ENCODE measurements at regions not wholly inside any gene's neighbourhood (a gene's known extent, or its start where the extent isn't known, plus 50 kb on each side); places are given as distances from the start of the nearest gene placed in this dataset.

- no peak overlapping the region for H2AFZ ChIP-seq (ENCODE audit: insufficient read depth, low read depth, low read length, poor library complexity, severe bottlenecking)
- no peaks in the 10 kb centered on the region for H3K4me1 ChIP-seq (ENCODE audit: control insufficient read depth in 2 of 2, insufficient read depth in 2 of 2, low read length in 2 of 2)
Observed at GRCh38 chr16:19980632-19981265, 92.9 kb downstream of the GPR139 start.

GRCh38 chr16:19979638-19980037 lies 94.1 kb downstream of the GPR139 start:
- Mint-ChIP-seq H3K9me3 (ENCODE audit: insufficient read depth) (no peaks in the 10 kb centered on the region), H3K4me1 (no peaks in the 10 kb centered on the region), H3K4me3 (no peak overlapping the region), H3K27me3 (peaks cover 4% of the 10 kb centered on the region), H3K27ac (no peak overlapping the region)
- intact Hi-C loops (cut with micrococcal nuclease): no loop called here
- no peaks in the 10 kb centered on the region for H3K27me3 ChIP-seq (replicated peaks in 1 of 4; ENCODE audit: control extremely low read depth in 1 of 4, control insufficient read depth in 3 of 4, insufficient read depth in 4 of 4, low read length in 3 of 4)
- POLR2A ChIA-PET: no interaction called here
- no peak for TF ChIP-seq CTCF (IDR thresholded peaks at IDR 0.05)
- no peak for TF ChIP-seq EZH2 (IDR thresholded peaks at IDR 0.05; ENCODE audit: borderline replicate concordance, insufficient read depth, low read depth, low read length, poor library complexity, severe bottlenecking)
- H4K20me1 ChIP-seq (ENCODE audit: control insufficient read depth, insufficient read depth, low read length, poor library complexity, severe bottlenecking): no peaks in the 10 kb centered on the region
- no peaks in the 10 kb centered on the region for H3K9me3 ChIP-seq (ENCODE audit: control extremely low read depth in 1 of 3, control insufficient read depth in 2 of 3, insufficient read depth in 1 of 3, low read length in 2 of 3)
- no peaks in the 10 kb centered on the region for H3K4me1 ChIP-seq (ENCODE audit: control insufficient read depth in 2 of 2, insufficient read depth in 2 of 2, low read length in 2 of 2)
- no peak overlapping the region for H3K4me2 ChIP-seq (replicated peaks; ENCODE audit: low read depth, low read length, poor library complexity, severe bottlenecking)
- ATAC-seq (ENCODE audit: low read depth): no peak
- CTCF ChIA-PET: no interaction called here
- H3K4me3 ChIP-seq (ENCODE audit: control extremely low read depth in 1 of 5, extremely low read depth in 1 of 5, insufficient read depth in 1 of 5, low read depth in 2 of 5, low read length in 4 of 5): no peak overlapping the region
- no peak overlapping the region for H3K9ac ChIP-seq (ENCODE audit: low read length)
- H3K79me2 ChIP-seq (ENCODE audit: control insufficient read depth, insufficient read depth, low read length): no peaks in the 10 kb centered on the region
- no peak overlapping the region for H2AFZ ChIP-seq (ENCODE audit: insufficient read depth, low read depth, low read length, poor library complexity, severe bottlenecking)
- no peaks in the 10 kb centered on the region for H3K36me3 ChIP-seq (replicated peaks in 1 of 2; ENCODE audit: control extremely low read depth in 1 of 2, control insufficient read depth in 1 of 2, extremely low read depth in 1 of 2, insufficient read depth in 2 of 2, low read length in 1 of 2)
- DNase-seq: no peak
- H3K27ac ChIP-seq (ENCODE audit: low read length in 2 of 2): no peak overlapping the region
- no CpG with 5 or more reads among the region's 4 CpGs for WGBS (ENCODE audit: insufficient coverage)

More at GRCh38 chr16:19980632-19981265, 92.9 kb downstream of the GPR139 start:
- no peak overlapping the region for H3K4me3 ChIP-seq (ENCODE audit: control extremely low read depth in 1 of 5, extremely low read depth in 1 of 5, insufficient read depth in 1 of 5, low read depth in 2 of 5, low read length in 4 of 5)
- intact Hi-C loops (cut with micrococcal nuclease): no loop called here
- no peak overlapping the region for H3K4me2 ChIP-seq (replicated peaks; ENCODE audit: low read depth, low read length, poor library complexity, severe bottlenecking)
- TF ChIP-seq EZH2 (IDR thresholded peaks at IDR 0.05; ENCODE audit: borderline replicate concordance, insufficient read depth, low read depth, low read length, poor library complexity, severe bottlenecking): no peak
- no peak for TF ChIP-seq CTCF (IDR thresholded peaks at IDR 0.05)
- no peaks in the 10 kb centered on the region for H3K27me3 ChIP-seq (replicated peaks in 1 of 4; ENCODE audit: control extremely low read depth in 1 of 4, control insufficient read depth in 3 of 4, insufficient read depth in 4 of 4, low read length in 3 of 4)
- ChIA-PET POLR2A (no interaction called here), CTCF (no interaction called here)
- no peak overlapping the region for H3K27ac ChIP-seq (ENCODE audit: low read length in 2 of 2)
- no peaks in the 10 kb centered on the region for H3K36me3 ChIP-seq (replicated peaks in 1 of 2; ENCODE audit: control extremely low read depth in 1 of 2, control insufficient read depth in 1 of 2, extremely low read depth in 1 of 2, insufficient read depth in 2 of 2, low read length in 1 of 2)
- H4K20me1 ChIP-seq (ENCODE audit: control insufficient read depth, insufficient read depth, low read length, poor library complexity, severe bottlenecking): no peaks in the 10 kb centered on the region
- no peaks in the 10 kb centered on the region for H3K4me1 Mint-ChIP-seq
- H3K9me3 ChIP-seq (ENCODE audit: control extremely low read depth in 1 of 3, control insufficient read depth in 2 of 3, insufficient read depth in 1 of 3, low read length in 2 of 3): no peaks in the 10 kb centered on the region
- 10% methylated on average over 2 of the region's 3 CpGs for WGBS (ENCODE audit: insufficient coverage)
- DNase-seq: no peak
- peaks cover 4% of the 10 kb centered on the region for H3K27me3 Mint-ChIP-seq
- no peak overlapping the region for H3K9ac ChIP-seq (ENCODE audit: low read length)
- no peak overlapping the region for H3K4me3 Mint-ChIP-seq
- no peaks in the 10 kb centered on the region for H3K9me3 Mint-ChIP-seq (ENCODE audit: insufficient read depth)
- H3K79me2 ChIP-seq (ENCODE audit: control insufficient read depth, insufficient read depth, low read length): no peaks in the 10 kb centered on the region
- H3K27ac Mint-ChIP-seq: no peak overlapping the region
- ATAC-seq (ENCODE audit: low read depth): no peak

All from B cell (primary cell).